OCI-LY1 (cell line): ENCODE measurements at regions not wholly inside any gene's neighbourhood (a gene's known extent, or its start where the extent isn't known, plus 50 kb on each side); places are given as distances from the start of the nearest gene placed in this dataset.

Experiments
- H2AFZ ChIP-seq: fragments of 200-600 bp; sonication (generic), shearing (Covaris generic); 2 replicates; pipeline ENCODE4 v1.6.0; 2014; ENCODE audit warnings: antibody characterized with exemption, mild to moderate bottlenecking, low read length
- H3F3A ChIP-seq: fragments of 200-600 bp; sonication (generic), shearing (Covaris generic); 2 replicates; pipeline ENCODE4 v1.6.0; 2014; ENCODE audit warnings: mild to moderate bottlenecking, antibody characterized with exemption, low read length, moderate library complexity; ENCODE audit not compliant: insufficient read depth
- H3K27ac ChIP-seq: fragments of 200-600 bp; sonication (generic); 2 replicates; pipeline ENCODE4 v1.5.1; 2014; ENCODE audit warnings: low read length, mixed run types, mild to moderate bottlenecking, low read depth; ENCODE audit not compliant: poor library complexity, severe bottlenecking
- H3K27me3 ChIP-seq: fragments of 200-600 bp; sonication (generic); 2 replicates; pipeline ENCODE4 v1.6.0; 2014; ENCODE audit warnings: antibody characterized with exemption, mild to moderate bottlenecking, low read length, moderate library complexity; ENCODE audit not compliant: insufficient read depth
- H3K36me3 ChIP-seq: fragments of 200-600 bp; sonication (generic); 2 replicates; pipeline ENCODE4 v1.6.1; 2014; ENCODE audit warnings: mild to moderate bottlenecking, antibody characterized with exemption, low read length, moderate library complexity, mixed read lengths; ENCODE audit not compliant: insufficient read depth
- H3K4me1 ChIP-seq: fragments of 200-600 bp; sonication (generic); 2 replicates; pipeline ENCODE4 v1.5.1; 2014; ENCODE audit warnings: mild to moderate bottlenecking, low read length, moderate library complexity; ENCODE audit not compliant: insufficient read depth, severe bottlenecking
- H3K4me2 ChIP-seq: fragments of 200-600 bp; sonication (generic), shearing (Covaris generic); 2 replicates; pipeline ENCODE4 v1.6.1; 2014; ENCODE audit warnings: low read length
- H3K4me3 ChIP-seq: fragments of 200-600 bp; sonication (generic); 2 replicates; pipeline ENCODE4 v1.5.1; 2014; ENCODE audit warnings: low read length, low read depth, mild to moderate bottlenecking, mixed read lengths; ENCODE audit not compliant: poor library complexity, severe bottlenecking
- H3K79me2 ChIP-seq: fragments of 200-600 bp; shearing (Covaris generic); 2 replicates; pipeline ENCODE4 v1.6.1; 2016; ENCODE audit warnings: mixed run types, low read length, mixed read lengths; ENCODE audit not compliant: insufficient read depth
- H3K9ac ChIP-seq: fragments of 200-600 bp; sonication (generic), shearing (Covaris generic); 2 replicates; pipeline ENCODE4 v1.6.1; 2014; ENCODE audit warnings: mild to moderate bottlenecking, low read length, mixed read lengths
- H3K9me2 ChIP-seq: fragments of 200-600 bp; sonication (generic), shearing (Covaris generic); 2 replicates; pipeline ENCODE4 v1.6.1; 2014; ENCODE audit warnings: low read depth, mild to moderate bottlenecking, low read length, mixed read lengths
- H3K9me3 ChIP-seq: fragments of 200-600 bp; shearing (Covaris generic); 2 replicates; pipeline ENCODE4 v1.6.1; 2014; ENCODE audit warnings: low read length, mixed read lengths
- H4K20me1 ChIP-seq: fragments of 200-600 bp; sonication (generic), shearing (Covaris generic); 2 replicates; pipeline ENCODE4 v1.6.0; 2016; ENCODE audit warnings: mild to moderate bottlenecking, low read length; ENCODE audit not compliant: insufficient read depth
- CTCF ChIP-seq: fragments of 200-600 bp; sonication (generic), shearing (Covaris generic); IDR thresholded peaks from 2 replicates; pipeline ENCODE4 v1.5.1; 2017; ENCODE audit warnings: mild to moderate bottlenecking, antibody characterized with exemption, low read length, moderate library complexity, mixed read lengths
- EZH2 ChIP-seq: fragments of 200-600 bp; sonication (generic), shearing (Covaris generic); IDR thresholded peaks from 2 replicates; pipeline ENCODE4 v1.8.0; 2017; ENCODE audit warnings: borderline replicate concordance, mixed run types, mild to moderate bottlenecking, antibody characterized with exemption, low read length, moderate library complexity, mixed read lengths

- H3K9me2 ChIP-seq = no peaks in the 10 kb centered on the region
- H3K4me3 ChIP-seq = no peak overlapping the region
- H3K36me3 ChIP-seq = no peaks in the 10 kb centered on the region
- no peak overlapping the region for H2AFZ ChIP-seq
- no peak overlapping the region for H3K27ac ChIP-seq
- H3K27me3 ChIP-seq = no peaks in the 10 kb centered on the region
- no peaks in the 10 kb centered on the region for H3F3A ChIP-seq
- H4K20me1 ChIP-seq = no peaks in the 10 kb centered on the region
- no peaks in the 10 kb centered on the region for H3K79me2 ChIP-seq
- no peak overlapping the region for H3K4me2 ChIP-seq
- no peaks in the 10 kb centered on the region for H3K9me3 ChIP-seq
- H3K9ac ChIP-seq = no peak overlapping the region
- no peaks in the 10 kb centered on the region for H3K4me1 ChIP-seq
- TF ChIP-seq CTCF (no peak), EZH2 (no peak)
Observed at GRCh38 chr16:54605536-54606066, 319.0 kb upstream of the IRX3 start.

- no peaks in the 10 kb centered on the region for H3K79me2 ChIP-seq
- no peak overlapping the region for H3K4me3 ChIP-seq
- no peak overlapping the region for H3K9ac ChIP-seq
- no peak overlapping the region for H3K4me2 ChIP-seq
- TF ChIP-seq EZH2 (no peak), CTCF (no peak)
- no peaks in the 10 kb centered on the region for H3K36me3 ChIP-seq
- no peaks in the 10 kb centered on the region for H3K9me2 ChIP-seq
- H3K4me1 ChIP-seq = no peaks in the 10 kb centered on the region
- no peaks in the 10 kb centered on the region for H3K9me3 ChIP-seq
- H3K27ac ChIP-seq = no peak overlapping the region
- H4K20me1 ChIP-seq = no peaks in the 10 kb centered on the region
- H3F3A ChIP-seq = no peaks in the 10 kb centered on the region
- no peaks in the 10 kb centered on the region for H3K27me3 ChIP-seq
- no peak overlapping the region for H2AFZ ChIP-seq
Observed at GRCh38 chr16:54602666-54603065, 316.1 kb upstream of the IRX3 start.

- H3K79me2 ChIP-seq = no peaks in the 10 kb centered on the region
- H3K27me3 ChIP-seq = no peaks in the 10 kb centered on the region
- H2AFZ ChIP-seq = no peak overlapping the region
- H3K27ac ChIP-seq = no peak overlapping the region
- no peak overlapping the region for H3K9ac ChIP-seq
- H3K4me3 ChIP-seq = no peak overlapping the region
- H3F3A ChIP-seq = no peaks in the 10 kb centered on the region
- H4K20me1 ChIP-seq = no peaks in the 10 kb centered on the region
- H3K9me2 ChIP-seq = no peaks in the 10 kb centered on the region
- no peaks in the 10 kb centered on the region for H3K9me3 ChIP-seq
- H3K4me1 ChIP-seq = no peaks in the 10 kb centered on the region
- no peak for TF ChIP-seq CTCF
- H3K36me3 ChIP-seq = no peaks in the 10 kb centered on the region
- no peak overlapping the region for H3K4me2 ChIP-seq
Observed at GRCh38 chr16:54597222-54597621, 310.6 kb upstream of the IRX3 start.
